WERI-Rb-1 (cell line): ENCODE measurements at regions not wholly inside any gene's neighbourhood (a gene's known extent, or its start where the extent isn't known, plus 50 kb on each side); places are given as distances from the start of the nearest gene placed in this dataset.
A peak's percentile ranks its signal among the peaks of the same experiment; 100 is the strongest.

ENCODE experiments used
- DNase-seq: peaks from one replicate; pipeline ENCODE4 v3.0.0-alpha.2; 2020
- H3K27ac ChIP-seq: fragments of 250-450 bp; sonication (Bioruptor Pico); 2 replicates; pipeline ENCODE4 v1.5.1; 2020; ENCODE audit warnings: mild to moderate bottlenecking, moderate library complexity
- H3K27me3 ChIP-seq: fragments of 250-450 bp; sonication (Bioruptor Pico); 2 replicates; pipeline ENCODE4 v1.5.1; 2021; ENCODE audit warnings: mild to moderate bottlenecking, low read depth, moderate library complexity; ENCODE audit not compliant: insufficient read depth, severe bottlenecking
- H3K36me3 ChIP-seq: fragments of 250-450 bp; sonication (Bioruptor Pico); 2 replicates; pipeline ENCODE4 v1.5.1; 2020; ENCODE audit warnings: mild to moderate bottlenecking, moderate library complexity
- H3K4me3 ChIP-seq: 2 replicates; pipeline ENCODE4 v1.5.1; 2011; ENCODE audit warnings: low read depth, mild to moderate bottlenecking, control low read depth, low read length
- H3K9me3 ChIP-seq: fragments of 250-450 bp; sonication (Bioruptor Pico); 2 replicates; pipeline ENCODE4 v1.5.1; 2021; ENCODE audit warnings: mild to moderate bottlenecking, moderate library complexity; ENCODE audit not compliant: severe bottlenecking
- TF ChIP-seq, protein P1 (sequence below): IDR thresholded peaks from 2 replicates; pipeline ENCODE4 v1.5.1; 2011; ENCODE audit warnings: low read depth, mild to moderate bottlenecking, control low read depth, inconsistent platforms, low read length

DNA sequence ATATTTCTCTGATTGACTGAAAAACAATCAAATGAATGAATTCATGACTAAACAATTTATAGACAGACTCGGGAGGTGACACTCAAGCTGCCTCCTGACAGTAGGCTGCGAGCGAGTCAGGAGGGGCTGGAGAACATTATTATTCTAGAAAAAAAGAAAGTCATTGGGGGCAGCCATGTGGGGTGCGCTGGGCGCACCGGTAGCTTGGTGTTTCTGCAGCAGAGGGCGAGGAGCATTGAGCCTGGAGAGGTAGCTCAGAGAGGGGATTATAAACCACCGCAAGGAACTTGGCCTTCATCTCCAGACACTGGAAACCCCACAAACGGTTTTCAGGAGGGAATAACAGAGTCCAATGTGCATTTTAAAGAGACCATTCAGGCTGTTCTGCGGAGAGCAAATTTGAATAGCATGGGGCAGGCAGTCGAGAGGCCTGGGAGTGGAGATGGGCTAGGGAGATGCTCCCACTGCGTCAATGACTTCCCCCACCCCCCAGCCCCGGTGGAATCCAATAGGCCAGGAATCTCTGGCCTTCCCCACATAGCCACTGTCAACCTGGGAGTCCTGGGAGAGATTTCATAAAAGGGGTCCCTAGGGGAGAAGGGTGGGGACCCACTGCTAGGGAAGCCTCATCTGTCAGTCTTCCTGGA, 168.3 kb downstream of the BCOR start:
- H3K27me3 ChIP-seq, result no peaks in the 10 kb centered on the region
- no peak overlapping the region for H3K4me3 ChIP-seq
- no peaks in the 10 kb centered on the region for H3K36me3 ChIP-seq
- H3K9me3 ChIP-seq, result no peaks in the 10 kb centered on the region
- no peak overlapping the region for H3K27ac ChIP-seq
- TF ChIP-seq, protein P1, sequence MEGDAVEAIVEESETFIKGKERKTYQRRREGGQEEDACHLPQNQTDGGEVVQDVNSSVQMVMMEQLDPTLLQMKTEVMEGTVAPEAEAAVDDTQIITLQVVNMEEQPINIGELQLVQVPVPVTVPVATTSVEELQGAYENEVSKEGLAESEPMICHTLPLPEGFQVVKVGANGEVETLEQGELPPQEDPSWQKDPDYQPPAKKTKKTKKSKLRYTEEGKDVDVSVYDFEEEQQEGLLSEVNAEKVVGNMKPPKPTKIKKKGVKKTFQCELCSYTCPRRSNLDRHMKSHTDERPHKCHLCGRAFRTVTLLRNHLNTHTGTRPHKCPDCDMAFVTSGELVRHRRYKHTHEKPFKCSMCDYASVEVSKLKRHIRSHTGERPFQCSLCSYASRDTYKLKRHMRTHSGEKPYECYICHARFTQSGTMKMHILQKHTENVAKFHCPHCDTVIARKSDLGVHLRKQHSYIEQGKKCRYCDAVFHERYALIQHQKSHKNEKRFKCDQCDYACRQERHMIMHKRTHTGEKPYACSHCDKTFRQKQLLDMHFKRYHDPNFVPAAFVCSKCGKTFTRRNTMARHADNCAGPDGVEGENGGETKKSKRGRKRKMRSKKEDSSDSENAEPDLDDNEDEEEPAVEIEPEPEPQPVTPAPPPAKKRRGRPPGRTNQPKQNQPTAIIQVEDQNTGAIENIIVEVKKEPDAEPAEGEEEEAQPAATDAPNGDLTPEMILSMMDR, result no peak
- no peak for DNase-seq

DNA sequence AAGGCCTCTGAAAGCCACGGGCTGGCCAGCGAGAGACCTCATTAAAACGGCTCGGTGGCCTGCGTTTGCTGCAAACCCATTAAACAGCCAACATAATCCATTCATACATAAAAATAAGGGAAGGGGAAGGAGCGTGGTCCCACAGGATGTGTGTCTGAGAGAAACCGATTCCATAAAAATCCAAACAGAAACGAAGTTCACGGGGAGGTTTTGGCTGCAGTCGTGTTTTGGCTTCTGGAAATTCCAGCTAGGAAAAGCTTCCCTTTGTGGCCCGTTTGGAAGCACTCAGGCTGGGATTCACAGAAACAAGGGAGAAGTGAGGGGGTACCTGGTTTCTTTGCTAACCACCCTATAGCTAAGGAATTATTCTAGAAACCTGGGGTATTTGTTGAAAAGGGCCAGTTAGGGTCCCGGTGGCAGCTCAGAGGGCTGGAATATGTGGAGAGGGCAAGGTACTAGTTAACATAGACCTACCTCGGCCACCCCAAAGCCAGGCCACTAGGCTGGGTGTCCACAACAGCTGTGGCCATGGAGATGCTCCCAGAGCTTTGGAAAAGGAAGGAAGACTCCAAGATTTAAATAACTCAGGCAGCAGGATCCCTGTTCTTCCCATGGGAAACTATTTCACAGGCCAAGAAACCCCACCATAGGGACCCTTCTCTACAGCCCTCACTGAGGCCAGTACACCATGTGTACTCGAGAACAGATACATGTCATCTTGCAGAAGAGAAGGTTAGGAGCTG, 166.8 kb downstream of the BCOR start:
- Histone ChIP-seq H3K27ac (no peak overlapping the region), H3K4me3 (no peak overlapping the region), H3K9me3 (no peaks in the 10 kb centered on the region), H3K27me3 (no peaks in the 10 kb centered on the region), H3K36me3 (no peaks in the 10 kb centered on the region)
- no peak for DNase-seq
- TF ChIP-seq, protein P1, result no peak

DNA sequence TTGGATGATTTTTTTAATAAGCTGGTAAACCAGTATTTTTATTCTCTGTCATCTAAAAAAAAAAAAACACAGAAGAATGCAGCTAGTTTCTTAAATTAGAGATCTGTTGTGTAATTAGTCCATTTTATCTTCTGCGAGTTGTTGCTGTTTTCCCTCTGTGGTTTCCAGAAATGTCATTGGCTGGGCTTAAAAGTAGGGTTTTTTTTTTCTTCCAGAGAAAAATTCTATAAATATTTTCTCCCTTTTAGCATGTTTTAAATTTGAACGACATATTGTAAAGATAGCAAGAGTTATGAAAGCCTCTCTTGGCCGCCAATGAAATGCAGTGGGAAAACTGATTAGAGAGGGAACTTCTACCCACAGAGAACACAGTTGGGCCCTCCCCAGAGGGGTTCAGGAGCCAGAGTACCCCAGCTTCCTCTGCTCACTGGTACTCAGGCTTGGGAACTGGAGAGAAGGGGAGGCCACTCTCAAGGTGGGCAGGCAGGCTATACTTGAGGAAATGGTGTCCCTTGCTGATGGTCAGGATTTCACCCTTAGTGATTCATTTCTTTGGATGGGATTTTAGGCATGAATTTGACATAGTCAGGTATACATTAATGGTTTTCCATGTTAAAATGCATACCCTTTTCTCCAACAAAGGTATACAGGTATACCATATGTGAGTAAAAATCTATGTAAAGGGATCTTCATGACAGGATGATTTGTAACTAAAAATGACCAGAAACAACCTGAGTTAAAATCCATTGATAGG, 166.1 kb downstream of the BCOR start:
- Histone ChIP-seq H3K27ac (no peak overlapping the region), H3K27me3 (no peaks in the 10 kb centered on the region), H3K4me3 (no peak overlapping the region), H3K9me3 (no peaks in the 10 kb centered on the region), H3K36me3 (no peaks in the 10 kb centered on the region)
- DNase-seq, result no peak
- TF ChIP-seq, protein P1, result no peak

DNA sequence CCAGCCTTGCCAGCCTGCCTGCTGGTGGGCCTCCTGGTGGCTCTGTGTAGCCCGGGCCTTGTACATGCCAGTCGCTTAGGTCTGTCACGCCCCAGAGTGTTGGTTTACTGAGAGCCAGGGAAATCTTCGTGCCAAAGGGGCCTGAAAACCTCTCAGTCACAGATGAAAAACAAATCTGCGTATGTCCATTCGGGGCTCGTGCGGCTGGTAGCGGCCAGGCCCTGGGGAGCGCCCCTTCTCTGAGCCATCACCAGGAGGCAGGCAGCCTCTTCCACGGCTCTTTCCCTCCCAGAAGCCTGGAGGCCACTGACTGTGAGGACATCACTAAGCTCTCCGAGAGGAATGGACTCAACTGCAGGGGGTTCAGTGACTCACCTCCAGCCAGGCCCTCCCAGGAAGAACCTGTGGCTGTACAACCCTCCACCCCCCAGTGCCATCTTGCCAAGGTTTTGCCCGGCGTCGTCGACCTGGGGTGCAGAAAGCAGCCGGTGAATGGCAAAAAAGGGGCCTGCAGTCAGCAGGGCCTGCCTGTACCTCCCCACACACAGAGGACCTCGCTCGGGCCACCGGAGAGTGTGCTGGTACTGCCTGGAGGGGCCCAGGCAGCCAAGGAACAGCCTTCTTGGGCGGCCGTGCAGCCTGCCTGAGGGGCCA, 162.2 kb downstream of the BCOR start:
- no peaks in the 10 kb centered on the region for H3K9me3 ChIP-seq
- TF ChIP-seq, protein P1, result peak; percentile 44
- DNase-seq, result peak; percentile 62
- no peak overlapping the region for H3K27ac ChIP-seq
- H3K27me3 ChIP-seq, result no peaks in the 10 kb centered on the region
- no peaks in the 10 kb centered on the region for H3K36me3 ChIP-seq
- H3K4me3 ChIP-seq, result no peak overlapping the region

DNA sequence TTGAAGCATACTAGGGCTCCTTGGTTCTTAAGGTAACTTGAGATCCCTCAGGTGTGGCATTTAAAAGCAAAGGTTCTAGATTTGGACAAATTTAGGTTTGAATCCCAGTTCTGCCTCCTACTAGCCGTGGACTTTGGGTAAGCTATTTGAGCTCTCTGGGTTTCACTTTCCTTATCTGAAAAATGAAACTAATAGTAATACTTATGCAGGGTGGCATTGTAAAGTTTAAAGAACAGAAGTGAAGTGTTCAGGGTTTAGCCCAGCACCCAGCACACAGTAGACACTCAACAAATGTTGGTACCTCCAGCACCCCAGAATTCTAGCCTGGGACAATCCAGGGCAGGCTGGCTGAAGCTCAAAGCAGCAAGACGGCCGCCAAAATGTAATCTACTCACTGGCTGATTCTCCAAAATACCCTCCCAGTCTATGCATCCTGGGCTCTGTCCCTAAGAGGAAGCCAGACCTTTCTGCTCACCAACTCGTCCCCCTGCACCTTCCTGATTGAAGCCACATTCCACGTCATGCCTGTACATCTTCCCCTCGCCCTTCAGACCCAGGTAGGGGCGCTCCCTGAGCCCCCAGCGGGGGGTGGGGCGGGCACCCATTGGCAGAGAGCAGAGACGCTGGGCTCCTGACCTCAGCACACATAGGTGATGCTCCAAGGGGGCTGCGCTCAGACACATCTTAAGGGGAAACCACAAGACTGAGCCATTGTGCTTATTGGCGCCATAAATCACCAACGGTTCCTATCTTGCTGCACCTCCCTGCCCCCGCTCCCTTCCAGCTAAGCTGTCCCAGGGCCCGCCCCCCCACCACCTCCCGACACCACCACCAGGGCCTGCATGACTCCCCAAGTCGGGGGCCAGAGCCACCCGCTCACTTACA, 160.6 kb downstream of the BCOR start:
- no peak overlapping the region for H3K4me3 ChIP-seq
- no peaks in the 10 kb centered on the region for H3K36me3 ChIP-seq
- DNase-seq, result peak; percentile 19
- H3K27me3 ChIP-seq, result no peaks in the 10 kb centered on the region
- no peak overlapping the region for H3K27ac ChIP-seq
- TF ChIP-seq, protein P1, result no peak
- H3K9me3 ChIP-seq, result no peaks in the 10 kb centered on the region
